Pancreas (tissue), 10 donors: ENCODE measurements at regions not wholly inside any gene's neighbourhood (a gene's known extent, or its start where the extent isn't known, plus 50 kb on each side); places are given as distances from the start of the nearest gene placed in this dataset.
"Not testable (repeated sequence)": the region's sequence is repeated elsewhere in the genome, so short reads cannot be mapped to it uniquely, and the experiment has no call there.

Experiments
- ATAC-seq, 4 donors: fragments of 200-7000 bp; cut with Tn5 transposase; one replicate each; pipeline versions ENCODE4 v1.8.0 to v1.9.1; 2020; ENCODE audit warnings: mild to moderate bottlenecking in 4 of 4, moderate library complexity in 4 of 4
- DNase-seq, 6 donors: peaks; one replicate each; pipeline ENCODE4 v3.0.0-alpha.2; 2020
- FAIRE-seq: peaks from 2 replicates; lab custom pipeline; 2012; peaks lifted over from hg19 to GRCh38; lab: Jason Lieb, UNC
- H3K27ac ChIP-seq, 4 donors: fragments of 200-600 bp; sonication (generic); 1 replicate in 3 of 4; 2 replicates in 1 of 4; pipeline versions ENCODE4 v1.5.0 to v1.8.0; 2020
- H3K27me3 ChIP-seq, 4 donors: fragments of 200-600 bp; one replicate each; pipeline ENCODE4 v1.8.0; 2021
- H3K36me3 ChIP-seq, 3 donors: fragments of 200-600 bp; sonication (generic) in 1 of 3; one replicate each; pipeline versions ENCODE4 v1.5.0 to v1.8.0; 2020 to 2021
- H3K4me1 ChIP-seq, 3 donors: fragments of 200-600 bp; one replicate each; pipeline ENCODE4 v1.8.0; 2021
- H3K4me3 ChIP-seq, 4 donors: fragments of 200-600 bp; sonication (generic) in 2 of 4; one replicate each; pipeline versions ENCODE4 v1.5.0 to v1.8.0; 2020 to 2021
- H3K9me3 ChIP-seq, 4 donors: fragments of 200-600 bp; one replicate each; pipeline ENCODE4 v1.8.0; 2021
- WGBS, 2 donors: extraction: QIAGEN DNeasy Blood & Tissue Kit; methylation state at CpG; one replicate each; pipeline ENCODE4 v1.1.7; 2013; 5-methylcytosine and 5-hydroxymethylcytosine counted together
- intact Hi-C, 3 donors: fragments of 100-400 bp; cut with DNase I; formaldehyde crosslinking; loops; one replicate each; pipeline versions ENCODE4 v1.11.1 to v1.14.2; 2022
- donor health status: healthy with polysubstance abuse.
- donor health status: DM: no; HTN: no; CAD: no; lungs with moderate emphysema.
- donor health status: DM: no; HTN: no; CAD: no.
- donor health status: control.
- donor health status: control.
- donor health status: Bipolar disorder and iron deficiency.
- donor health status: DM: yes; HTN: yes; CAD: no.
- donor health status: DM: no; HTN: no; CAD: no.
- donor health status: DM: no; HTN: no; CAD: no.
- donor health status: DM: yes; HTN: yes; CAD: no.

- ATAC-seq, FAIRE-seq, H3K4me1 ChIP-seq, H3K27ac ChIP-seq, intact Hi-C loops, H3K4me3 ChIP-seq, H3K9me3 ChIP-seq, H3K36me3 ChIP-seq, H3K27me3 ChIP-seq, DNase-seq: not testable (repeated sequence)
- 50 to 54% methylated on average over 1 to 2 of the region's 2 CpGs for WGBS, 2 donors
Observed at GRCh38 chr11:67940440-67940839, 63.5 kb downstream of the UNC93B1 start.

- WGBS, 2 donors, result 25 to 60% methylated on average over 1 of the region's 4 CpGs
- H3K27me3 ChIP-seq, H3K27ac ChIP-seq, H3K4me1 ChIP-seq, FAIRE-seq, intact Hi-C loops, ATAC-seq, H3K4me3 ChIP-seq, DNase-seq, H3K36me3 ChIP-seq, H3K9me3 ChIP-seq: not testable (repeated sequence)
Observed at GRCh38 chr11:67938964-67939363, 64.9 kb downstream of the UNC93B1 start.

DNA sequence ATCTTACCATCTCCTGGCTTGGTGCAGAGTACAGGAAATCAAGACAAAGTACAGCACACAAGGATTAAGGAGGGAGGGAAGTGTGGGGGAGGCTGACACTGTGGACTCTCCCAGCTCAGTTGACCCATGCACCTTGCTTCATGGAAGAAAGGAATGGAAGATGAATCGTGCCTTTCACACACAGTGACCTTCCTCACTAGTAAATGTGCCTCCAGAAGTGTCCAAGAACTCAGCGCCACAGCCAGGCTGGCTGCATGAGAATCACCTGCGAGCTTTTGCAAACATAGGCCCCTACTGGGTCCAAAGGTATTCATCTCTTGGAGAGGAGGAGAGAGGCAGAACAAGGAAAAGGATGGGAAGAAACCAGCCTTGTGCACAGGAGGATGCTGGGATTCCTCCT lies 65.5 kb downstream of the UNC93B1 start:
- H3K4me1 ChIP-seq, H3K27me3 ChIP-seq, H3K9me3 ChIP-seq, DNase-seq, FAIRE-seq, H3K36me3 ChIP-seq, ATAC-seq, intact Hi-C loops, H3K27ac ChIP-seq, H3K4me3 ChIP-seq: not testable (repeated sequence)
- WGBS, 2 donors, result 42 to 49% methylated on average over 3 of the region's 3 CpGs

- H3K27ac ChIP-seq, FAIRE-seq, H3K9me3 ChIP-seq, H3K4me3 ChIP-seq, intact Hi-C loops, H3K27me3 ChIP-seq, ATAC-seq, H3K4me1 ChIP-seq, H3K36me3 ChIP-seq, DNase-seq: not testable (repeated sequence)
- WGBS, 2 donors, result 54 to 67% methylated on average over 7 of the region's 7 CpGs
Observed at GRCh38 chr11:67923565-67923964, 80.3 kb downstream of the UNC93B1 start.

DNA sequence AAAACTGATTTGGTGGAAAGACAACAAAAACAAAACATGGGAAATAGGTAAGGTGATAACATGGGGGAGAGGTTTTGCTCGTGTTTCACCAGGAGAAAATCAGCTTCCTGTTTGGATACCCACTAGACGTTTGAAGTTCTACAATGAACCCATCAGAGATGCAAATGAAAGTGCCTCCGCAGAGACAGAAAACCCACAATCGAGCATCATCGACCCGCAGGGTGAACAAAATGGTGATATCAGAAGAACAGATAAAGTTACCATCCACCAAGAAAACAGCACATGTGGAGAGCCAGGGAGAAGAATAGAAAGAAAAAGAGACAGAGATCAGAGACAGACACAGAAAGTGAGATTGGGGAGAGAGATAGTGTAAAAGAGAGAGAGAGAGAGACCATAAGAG lies 83.4 kb downstream of the UNC93B1 start:
- H3K9me3 ChIP-seq, H3K36me3 ChIP-seq, H3K27me3 ChIP-seq, H3K4me3 ChIP-seq, ATAC-seq, H3K27ac ChIP-seq, FAIRE-seq, H3K4me1 ChIP-seq, DNase-seq, intact Hi-C loops: not testable (repeated sequence)
- WGBS, 2 donors, result 63 to 69% methylated on average over 6 of the region's 6 CpGs

GRCh38 chr11:67912184-67912583 lies 91.7 kb downstream of the UNC93B1 start:
- H3K27me3 ChIP-seq, H3K9me3 ChIP-seq, FAIRE-seq, H3K4me1 ChIP-seq, H3K36me3 ChIP-seq, intact Hi-C loops, H3K27ac ChIP-seq, H3K4me3 ChIP-seq, DNase-seq, ATAC-seq: not testable (repeated sequence)
- 89 to 93% methylated on average over 3 of the region's 3 CpGs for WGBS, 2 donors

GRCh38 chr11:67911211-67911610 lies 92.7 kb downstream of the UNC93B1 start:
- intact Hi-C loops, FAIRE-seq: not testable (repeated sequence)
- 47 to 48% methylated on average over 2 of the region's 2 CpGs for WGBS, 2 donors

DNA sequence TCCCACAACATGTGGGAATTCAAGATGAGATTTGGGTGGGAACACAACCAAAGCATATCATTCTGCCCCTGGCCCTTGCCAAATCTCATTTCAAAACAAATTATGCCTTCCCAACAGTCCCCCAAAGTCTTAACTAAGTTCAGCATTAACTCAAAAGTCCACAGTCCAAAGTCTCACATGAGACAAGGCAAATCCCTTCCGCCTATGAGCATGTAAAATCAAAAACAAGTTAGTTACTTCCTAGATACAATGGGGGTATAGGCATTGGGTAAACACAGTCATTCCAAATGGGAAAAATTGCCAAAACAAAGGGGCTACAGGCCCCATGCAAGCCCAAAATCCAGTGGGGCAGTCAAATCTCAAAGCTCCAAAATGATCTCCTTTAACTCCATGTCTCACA lies 93.1 kb downstream of the UNC93B1 start:
- H3K9me3 ChIP-seq, ATAC-seq, H3K4me1 ChIP-seq, DNase-seq, intact Hi-C loops, H3K27ac ChIP-seq, H3K36me3 ChIP-seq, FAIRE-seq, H3K27me3 ChIP-seq, H3K4me3 ChIP-seq: not testable (repeated sequence)
- WGBS, 2 donors, result 78 to 83% methylated on average over 1 of the region's 1 CpG

More at GRCh38 chr11:67911211-67911610, 92.7 kb downstream of the UNC93B1 start:
- not testable (repeated sequence) for H3K27ac ChIP-seq, H3K27me3 ChIP-seq, ATAC-seq, H3K36me3 ChIP-seq, DNase-seq, H3K9me3 ChIP-seq, H3K4me3 ChIP-seq, H3K4me1 ChIP-seq

GRCh38 chr11:67906969-67907368 lies 96.9 kb downstream of the UNC93B1 start:
- intact Hi-C loops, DNase-seq, FAIRE-seq: not testable (repeated sequence)

GRCh38 chr11:67899462-67899861 lies 104.4 kb downstream of the UNC93B1 start:
- H3K4me1 ChIP-seq, H3K9me3 ChIP-seq, FAIRE-seq, H3K27me3 ChIP-seq, intact Hi-C loops, DNase-seq, ATAC-seq, H3K27ac ChIP-seq, H3K4me3 ChIP-seq, H3K36me3 ChIP-seq: not testable (repeated sequence)
- 36 to 38% methylated on average over 2 of the region's 2 CpGs for WGBS, 2 donors

More at GRCh38 chr11:67906969-67907368, 96.9 kb downstream of the UNC93B1 start:
- not testable (repeated sequence) for H3K4me1 ChIP-seq, H3K9me3 ChIP-seq, ATAC-seq, H3K27ac ChIP-seq, H3K4me3 ChIP-seq, H3K36me3 ChIP-seq, H3K27me3 ChIP-seq
- WGBS, 2 donors, result 21% methylated on average over 1 of the region's 1 CpG; no CpG with 5 or more reads in 1 of the 2 donors

DNA sequence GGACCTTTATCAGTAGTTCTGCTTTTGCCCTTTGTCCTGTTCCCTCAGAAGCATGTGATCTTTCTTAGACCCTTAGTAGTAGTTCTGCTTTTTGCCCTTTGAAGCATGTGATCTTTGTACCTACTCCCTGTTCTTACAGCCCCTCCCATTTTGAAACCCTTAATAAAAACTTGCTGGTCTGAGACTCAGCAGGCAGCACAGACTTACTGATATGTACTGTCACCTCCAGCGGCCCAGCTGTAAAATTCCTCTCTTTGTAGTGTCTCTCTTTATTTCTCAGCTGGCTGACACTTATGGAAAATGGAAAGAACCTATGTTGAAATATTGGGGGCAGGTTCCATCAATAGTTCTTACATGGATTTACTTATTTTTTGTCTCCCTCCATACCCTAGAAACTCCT lies 110.4 kb downstream of the UNC93B1 start:
- intact Hi-C loops, H3K4me3 ChIP-seq, H3K4me1 ChIP-seq, ATAC-seq, FAIRE-seq, H3K27me3 ChIP-seq, DNase-seq, H3K9me3 ChIP-seq, H3K27ac ChIP-seq, H3K36me3 ChIP-seq: not testable (repeated sequence)
- 63 to 70% methylated on average over 1 of the region's 1 CpG for WGBS, 2 donors

DNA sequence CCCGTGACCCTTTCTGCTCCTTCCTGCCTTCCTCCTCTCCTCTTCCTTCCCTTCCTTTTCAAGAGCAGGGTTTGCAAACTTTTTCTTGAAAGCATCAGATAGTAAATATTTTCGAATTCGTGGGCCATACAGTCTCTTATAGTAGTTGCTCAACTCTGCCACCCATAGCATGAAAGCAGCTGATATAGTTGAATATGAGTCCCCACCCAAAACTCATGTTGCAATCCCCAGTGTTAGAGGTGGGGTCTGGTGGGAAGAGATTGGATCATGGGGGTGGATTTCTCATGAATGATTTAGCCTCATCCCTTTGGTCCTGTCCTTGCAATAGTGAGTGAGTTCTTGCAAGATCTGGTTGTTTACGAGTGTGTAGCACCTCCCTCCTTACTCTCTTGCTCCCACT lies 114.3 kb downstream of the UNC93B1 start:
- 73 to 75% methylated on average over 4 of the region's 4 CpGs for WGBS, 2 donors
- DNase-seq, intact Hi-C loops: not testable (repeated sequence)

GRCh38 chr11:67888056-67888455 lies 115.8 kb downstream of the UNC93B1 start:
- H3K9me3 ChIP-seq, H3K27me3 ChIP-seq, H3K4me3 ChIP-seq, H3K27ac ChIP-seq, H3K4me1 ChIP-seq, intact Hi-C loops, ATAC-seq, FAIRE-seq, H3K36me3 ChIP-seq, DNase-seq: not testable (repeated sequence)
- 81 to 82% methylated on average over 8 of the region's 8 CpGs for WGBS, 2 donors

More for the DNA sequence above, 114.3 kb downstream of the UNC93B1 start:
- not testable (repeated sequence) for H3K4me3 ChIP-seq, H3K36me3 ChIP-seq, H3K27ac ChIP-seq, H3K27me3 ChIP-seq, FAIRE-seq, H3K9me3 ChIP-seq, H3K4me1 ChIP-seq, ATAC-seq
